Amniotic epithelial cell (primary cell): ENCODE measurements at regions not wholly inside any gene's neighbourhood (a gene's known extent, or its start where the extent isn't known, plus 50 kb on each side); places are given as distances from the start of the nearest gene placed in this dataset.
"Not testable (repeated sequence)": the region's sequence is repeated elsewhere in the genome, so short reads cannot be mapped to it uniquely, and the experiment has no call there.

ENCODE experiments used
- DNase-seq: peaks from one replicate; pipeline ENCODE4 v3.0.0-alpha.2; 2010; ENCODE audit warnings: low read depth

GRCh38 chr16:61432421-61432820 lies 603.8 kb downstream of the CDH8 start:
- no peak for DNase-seq

GRCh38 chr16:61421111-61421510 lies 615.1 kb downstream of the CDH8 start:
- DNase-seq: no peak

- no peak for DNase-seq
These were observed 616.4 kb downstream of the CDH8 start for GRCh38 chr16:61419791-61420190.

GRCh38 chr16:61418802-61419201 lies 617.4 kb downstream of the CDH8 start:
- DNase-seq: not testable (repeated sequence)

GRCh38 chr16:61415126-61415525 lies 621.1 kb downstream of the CDH8 start:
- no peak for DNase-seq

GRCh38 chr16:61413021-61413420 lies 623.2 kb downstream of the CDH8 start:
- no peak for DNase-seq

- no peak for DNase-seq
These were observed 623.7 kb downstream of the CDH8 start for GRCh38 chr16:61412562-61412961.

GRCh38 chr16:61409604-61410003 lies 626.6 kb downstream of the CDH8 start:
- DNase-seq: no peak

- no peak for DNase-seq
These were observed 632.9 kb downstream of the CDH8 start for GRCh38 chr16:61403386-61403785.

- no peak for DNase-seq
These were observed 644.3 kb downstream of the CDH8 start for GRCh38 chr16:61391896-61392295.

GRCh38 chr16:61390965-61391637 lies 645.1 kb downstream of the CDH8 start:
- DNase-seq: no peak

GRCh38 chr16:61385392-61386071 lies 650.7 kb downstream of the CDH8 start:
- DNase-seq: no peak

- DNase-seq: no peak
These were observed 653.8 kb downstream of the CDH8 start for GRCh38 chr16:61382435-61382834.

GRCh38 chr16:61379311-61379710 lies 656.9 kb downstream of the CDH8 start:
- DNase-seq: no peak

- DNase-seq: no peak
These were observed 662.2 kb downstream of the CDH8 start for GRCh38 chr16:61374071-61374470.

- no peak for DNase-seq
These were observed 664.4 kb downstream of the CDH8 start for GRCh38 chr16:61371881-61372280.

- no peak for DNase-seq
These were observed 664.9 kb downstream of the CDH8 start for GRCh38 chr16:61371388-61371787.

- DNase-seq: no peak
These were observed 665.7 kb downstream of the CDH8 start for GRCh38 chr16:61370564-61370963.

- DNase-seq: no peak
These were observed 670.2 kb downstream of the CDH8 start for GRCh38 chr16:61366006-61366405.

- no peak for DNase-seq
These were observed 671.2 kb downstream of the CDH8 start for GRCh38 chr16:61364990-61365389.

- DNase-seq: no peak
These were observed 673.7 kb downstream of the CDH8 start for GRCh38 chr16:61362585-61362984.

- DNase-seq: no peak
These were observed 691.4 kb downstream of the CDH8 start for GRCh38 chr16:61344791-61345190.

- DNase-seq: no peak
These were observed 703.8 kb downstream of the CDH8 start for GRCh38 chr16:61332461-61332860.

GRCh38 chr16:61324044-61324443 lies 712.2 kb downstream of the CDH8 start:
- DNase-seq: no peak
